IgD-negative memory B cell (primary cell): ENCODE measurements at regions not wholly inside any gene's neighbourhood (a gene's known extent, or its start where the extent isn't known, plus 50 kb on each side); places are given as distances from the start of the nearest gene placed in this dataset.

ENCODE experiments used
- H3K27ac Mint-ChIP-seq, 3 donors: one replicate each; pipeline ENCODE4 v1.8.0; 2020 to 2022; ENCODE audit warnings: mild to moderate bottlenecking in 3 of 3, mixed read lengths in 3 of 3, moderate library complexity in 1 of 3
- H3K27me3 Mint-ChIP-seq: one replicate; pipeline ENCODE4 v1.8.0; 2021; ENCODE audit warnings: mixed read lengths
- H3K36me3 Mint-ChIP-seq: one replicate; pipeline ENCODE4 v1.8.0; 2020; ENCODE audit warnings: mild to moderate bottlenecking, mixed read lengths
- H3K4me1 Mint-ChIP-seq, 3 donors: one replicate each; pipeline ENCODE4 v1.8.0; 2020 to 2022; ENCODE audit warnings: mixed read lengths in 3 of 3, mild to moderate bottlenecking in 1 of 3
- H3K4me3 Mint-ChIP-seq, 4 donors: one replicate each; pipeline ENCODE4 v1.8.0; 2020 to 2022; ENCODE audit warnings: mild to moderate bottlenecking in 4 of 4, mixed read lengths in 4 of 4, moderate library complexity in 3 of 4
- H3K9me3 Mint-ChIP-seq, 3 donors: one replicate each; pipeline ENCODE4 v1.8.0; 2020 to 2021; ENCODE audit warnings: mixed read lengths in 3 of 3, mild to moderate bottlenecking in 1 of 3

DNA sequence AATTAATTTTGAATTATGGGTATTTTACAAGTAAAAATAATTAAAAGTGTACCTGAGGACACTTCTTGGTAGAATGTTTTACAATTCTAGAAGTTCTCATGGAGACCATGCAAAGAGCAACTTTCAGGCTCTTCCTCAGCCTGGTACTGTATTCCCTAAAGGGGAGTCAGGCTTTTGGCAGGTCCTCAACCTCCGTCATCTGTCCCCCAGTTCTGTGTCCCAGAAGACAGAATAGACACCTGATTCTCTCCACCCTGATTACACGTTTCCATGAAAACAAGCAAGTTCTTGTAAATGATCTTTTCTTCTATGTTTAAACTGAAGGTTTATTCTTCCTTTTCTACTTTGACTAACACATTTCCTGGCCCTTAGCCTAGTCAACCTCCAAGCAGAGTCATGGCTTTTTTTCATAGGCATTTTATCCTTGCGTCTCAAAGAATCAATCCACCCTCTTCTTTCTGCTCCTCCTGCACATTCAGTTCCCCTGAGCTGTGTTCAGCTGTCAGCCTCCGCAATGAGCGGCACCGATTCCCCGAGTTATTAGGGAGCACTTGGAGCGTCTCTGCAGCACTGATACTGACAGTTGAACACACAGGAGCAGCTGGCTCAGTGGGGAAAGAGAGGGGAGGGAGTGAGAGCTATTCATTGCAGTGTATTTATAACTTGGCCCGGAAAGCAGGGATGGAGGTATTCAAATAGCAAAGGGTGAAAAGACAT, 1082.4 kb upstream of the MAP3K7 start:
- Mint-ChIP-seq H3K4me1 (peaks cover 0 to 2% (median 0%) of the 10 kb centered on the region in 3 donors), H3K36me3 (no peaks in the 10 kb centered on the region), H3K9me3 (peaks cover 0 to 2% (median 0%) of the 10 kb centered on the region in 3 donors), H3K27ac (no peak overlapping the region), H3K27me3 (no peaks in the 10 kb centered on the region), H3K4me3 (no peak overlapping the region)

- Mint-ChIP-seq H3K36me3 (no peaks in the 10 kb centered on the region), H3K9me3 (peaks cover 0 to 2% (median 0%) of the 10 kb centered on the region in 3 donors), H3K4me1 (peaks cover 0 to 2% (median 0%) of the 10 kb centered on the region in 3 donors), H3K27me3 (no peaks in the 10 kb centered on the region), H3K4me3 (no peak overlapping the region), H3K27ac (no peak overlapping the region)
Measured at GRCh38 chr6:91667596-91667995, 1080.7 kb upstream of the MAP3K7 start.

DNA sequence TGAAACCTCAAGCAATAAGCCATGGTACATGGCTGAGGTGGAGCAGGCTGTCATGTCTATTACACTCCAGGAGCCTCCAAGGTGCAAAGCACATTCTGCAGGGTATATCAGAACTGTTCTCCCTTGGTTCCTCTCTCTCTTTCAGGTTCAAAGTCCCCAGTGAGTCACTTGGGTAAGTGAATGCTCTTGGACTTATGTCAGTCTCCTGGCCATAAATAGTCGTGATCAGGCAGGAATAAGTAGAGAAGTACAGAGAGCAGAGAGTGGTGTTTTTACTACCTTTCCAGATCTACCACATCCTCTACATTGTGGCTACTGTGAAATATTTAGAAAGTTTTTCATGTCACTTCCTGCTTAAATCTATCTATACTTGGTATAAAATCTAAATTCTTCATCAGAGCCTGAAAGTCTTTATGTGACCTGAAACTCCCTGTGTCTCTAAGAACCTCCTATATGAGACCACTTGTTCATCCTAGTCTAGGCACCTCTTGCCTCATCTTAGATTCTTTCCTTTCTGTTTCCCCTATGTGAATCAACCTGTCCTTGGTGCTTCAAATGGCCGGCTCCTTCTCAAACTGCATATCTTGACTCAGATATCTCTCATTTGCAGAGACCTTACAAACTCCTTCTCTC, 1077.6 kb upstream of the MAP3K7 start:
- Mint-ChIP-seq H3K27me3 (no peaks in the 10 kb centered on the region), H3K4me3 (no peak overlapping the region), H3K9me3 (peaks cover 0 to 2% (median 0%) of the 10 kb centered on the region in 3 donors), H3K36me3 (no peaks in the 10 kb centered on the region), H3K27ac (no peak overlapping the region), H3K4me1 (no peaks in the 10 kb centered on the region)

- Mint-ChIP-seq H3K27ac (no peak overlapping the region), H3K4me3 (no peak overlapping the region), H3K36me3 (no peaks in the 10 kb centered on the region), H3K4me1 (no peaks in the 10 kb centered on the region), H3K9me3 (no peaks in the 10 kb centered on the region), H3K27me3 (no peaks in the 10 kb centered on the region)
Measured at GRCh38 chr6:91660893-91661292, 1074.0 kb upstream of the MAP3K7 start.

GRCh38 chr6:91659891-91660290, 1073.0 kb upstream of the MAP3K7 start:
- H3K36me3 Mint-ChIP-seq: no peaks in the 10 kb centered on the region
- no peak overlapping the region for H3K27ac Mint-ChIP-seq
- peaks cover 0 to 3% (median 0%) of the 10 kb centered on the region in 3 donors for H3K9me3 Mint-ChIP-seq
- no peak overlapping the region for H3K4me3 Mint-ChIP-seq
- H3K27me3 Mint-ChIP-seq: no peaks in the 10 kb centered on the region
- H3K4me1 Mint-ChIP-seq: no peaks in the 10 kb centered on the region

DNA sequence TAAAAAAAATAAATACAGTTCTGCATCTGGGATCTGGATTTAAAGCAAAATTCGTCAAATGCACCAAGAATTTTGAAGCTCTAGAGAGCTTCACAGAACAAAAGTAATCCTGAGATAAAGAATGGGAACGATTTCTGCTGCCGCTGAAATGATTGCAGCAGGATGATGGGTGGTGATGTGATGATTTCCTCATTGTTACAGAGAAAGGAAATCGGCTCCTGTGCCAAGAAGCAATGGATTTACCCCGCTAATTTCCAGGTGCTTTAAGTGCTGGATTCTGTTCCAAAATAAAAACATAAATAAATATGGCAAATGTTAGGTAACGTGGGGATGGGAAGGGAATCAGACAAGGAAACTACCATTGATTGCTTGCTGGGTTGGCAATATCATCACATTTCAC, 1067.9 kb upstream of the MAP3K7 start:
- Mint-ChIP-seq H3K9me3 (peaks cover 0 to 3% (median 1%) of the 10 kb centered on the region in 3 donors), H3K27ac (no peak overlapping the region), H3K27me3 (no peaks in the 10 kb centered on the region), H3K36me3 (no peaks in the 10 kb centered on the region), H3K4me3 (no peak overlapping the region), H3K4me1 (no peaks in the 10 kb centered on the region)

GRCh38 chr6:91654357-91654756, 1067.5 kb upstream of the MAP3K7 start:
- Mint-ChIP-seq H3K27ac (no peak overlapping the region), H3K9me3 (peaks cover 0 to 3% (median 1%) of the 10 kb centered on the region in 3 donors), H3K27me3 (no peaks in the 10 kb centered on the region), H3K4me3 (no peak overlapping the region), H3K36me3 (no peaks in the 10 kb centered on the region), H3K4me1 (no peaks in the 10 kb centered on the region)

- Mint-ChIP-seq H3K4me1 (no peaks in the 10 kb centered on the region), H3K4me3 (no peak overlapping the region), H3K27ac (no peak overlapping the region), H3K36me3 (no peaks in the 10 kb centered on the region), H3K9me3 (peaks cover 0 to 3% (median 1%) of the 10 kb centered on the region in 3 donors), H3K27me3 (no peaks in the 10 kb centered on the region)
Measured at GRCh38 chr6:91653895-91654294, 1067.0 kb upstream of the MAP3K7 start.

- H3K9me3 Mint-ChIP-seq: peaks cover 0 to 3% (median 1%) of the 10 kb centered on the region in 3 donors
- H3K4me3 Mint-ChIP-seq: no peak overlapping the region
- H3K27ac Mint-ChIP-seq: no peak overlapping the region
- no peaks in the 10 kb centered on the region for H3K4me1 Mint-ChIP-seq
- H3K27me3 Mint-ChIP-seq: no peaks in the 10 kb centered on the region
- H3K36me3 Mint-ChIP-seq: no peaks in the 10 kb centered on the region
Measured at GRCh38 chr6:91653076-91653723, 1066.3 kb upstream of the MAP3K7 start.

- Mint-ChIP-seq H3K27me3 (no peaks in the 10 kb centered on the region), H3K27ac (no peak overlapping the region), H3K4me1 (no peaks in the 10 kb centered on the region), H3K9me3 (peaks cover 0 to 10% (median 2%) of the 10 kb centered on the region in 3 donors), H3K4me3 (no peak overlapping the region), H3K36me3 (no peaks in the 10 kb centered on the region)
Measured at GRCh38 chr6:91646649-91647048, 1059.8 kb upstream of the MAP3K7 start.

- H3K4me3 Mint-ChIP-seq: no peak overlapping the region
- no peaks in the 10 kb centered on the region for H3K4me1 Mint-ChIP-seq
- no peaks in the 10 kb centered on the region for H3K27me3 Mint-ChIP-seq
- peaks cover 0 to 10% (median 4%) of the 10 kb centered on the region in 3 donors for H3K9me3 Mint-ChIP-seq
- H3K36me3 Mint-ChIP-seq: no peaks in the 10 kb centered on the region
- no peak overlapping the region for H3K27ac Mint-ChIP-seq
Measured at GRCh38 chr6:91645811-91646210, 1058.9 kb upstream of the MAP3K7 start.

- H3K4me3 Mint-ChIP-seq: no peak overlapping the region
- H3K9me3 Mint-ChIP-seq: peaks cover 0 to 7% (median 4%) of the 10 kb centered on the region in 3 donors
- H3K36me3 Mint-ChIP-seq: peaks cover 2% of the 10 kb centered on the region
- no peaks in the 10 kb centered on the region for H3K27me3 Mint-ChIP-seq
- no peak overlapping the region for H3K27ac Mint-ChIP-seq
- no peaks in the 10 kb centered on the region for H3K4me1 Mint-ChIP-seq
Measured at GRCh38 chr6:91637217-91637616, 1050.3 kb upstream of the MAP3K7 start.

DNA sequence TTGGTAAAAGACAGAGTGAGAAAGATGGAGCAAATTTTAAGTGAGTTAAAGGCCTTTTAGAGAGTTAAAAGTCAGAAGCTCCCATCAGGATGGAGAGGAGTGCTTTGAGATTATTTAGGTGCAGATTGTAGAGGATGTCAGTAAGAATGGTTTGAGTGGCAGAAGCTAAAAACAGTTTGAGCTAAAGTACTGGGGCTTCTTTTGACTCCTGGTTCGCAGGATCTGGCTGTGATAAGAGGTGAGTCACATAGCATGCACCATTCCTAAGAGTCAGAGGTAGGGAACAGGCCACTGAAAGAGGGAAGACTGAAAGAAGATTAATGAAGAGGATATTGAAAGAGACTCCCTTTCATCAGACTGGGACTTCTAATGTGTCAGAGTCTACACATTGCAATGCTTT, 1047.9 kb upstream of the MAP3K7 start:
- Mint-ChIP-seq H3K36me3 (peaks cover 2% of the 10 kb centered on the region), H3K4me1 (no peaks in the 10 kb centered on the region), H3K27me3 (no peaks in the 10 kb centered on the region), H3K4me3 (no peak overlapping the region), H3K27ac (peak overlapping the region in 1 of 3 donors; percentile 61), H3K9me3 (peaks cover 0 to 8% (median 5%) of the 10 kb centered on the region in 3 donors)

DNA sequence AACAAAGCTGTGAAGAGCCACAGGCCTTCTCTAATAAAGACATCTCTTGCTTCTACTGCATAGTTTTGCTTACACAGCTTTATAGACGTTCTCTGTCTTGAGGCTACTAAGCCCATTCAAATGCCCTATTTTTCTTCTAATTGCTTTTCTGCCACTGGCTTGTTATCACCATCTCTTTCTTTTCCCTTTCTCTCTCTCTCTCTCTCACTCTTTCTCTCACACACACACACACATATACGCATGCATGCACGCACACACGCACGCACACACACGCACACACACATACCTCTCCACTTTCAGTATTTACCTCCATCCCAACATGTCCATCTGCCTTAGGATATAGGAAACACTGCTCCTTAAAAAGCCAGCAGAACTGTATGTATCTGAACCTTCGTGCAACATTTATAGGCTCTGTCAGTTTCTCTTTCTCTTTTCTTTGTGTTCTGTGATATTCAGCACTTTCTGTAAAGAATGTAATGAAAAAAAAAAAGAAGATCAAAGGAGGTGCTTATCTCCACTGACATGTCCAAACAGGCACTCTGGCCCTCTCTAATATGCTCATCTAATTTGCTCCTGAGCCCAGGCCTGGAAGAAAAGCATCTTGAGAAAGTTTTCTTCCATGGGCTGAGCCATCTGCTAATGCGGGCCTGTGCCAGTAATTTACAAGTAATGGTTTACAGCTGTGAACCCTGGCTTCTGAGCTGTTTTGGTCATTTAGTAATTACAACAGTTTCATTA, 1046.7 kb upstream of the MAP3K7 start:
- H3K36me3 Mint-ChIP-seq: peaks cover 2% of the 10 kb centered on the region

DNA sequence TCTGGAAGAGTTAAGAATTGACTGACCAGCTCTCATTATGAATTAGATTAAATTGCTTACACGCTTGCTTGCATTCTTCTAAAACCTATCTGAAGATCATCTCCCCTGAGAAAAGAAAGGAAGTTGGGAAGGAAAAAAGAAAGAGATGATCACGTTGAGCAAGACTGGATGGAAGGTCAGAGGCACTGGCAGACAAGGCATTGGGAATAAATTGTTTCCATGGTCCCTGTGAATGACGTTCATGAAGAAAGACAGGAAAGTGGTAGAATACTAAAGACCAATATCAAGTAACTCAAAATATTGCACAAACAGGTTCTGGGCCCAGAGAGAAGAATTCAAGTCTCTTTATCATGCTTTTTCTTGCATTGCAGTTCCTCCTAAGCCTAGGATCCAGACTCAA, 1045.4 kb upstream of the MAP3K7 start:
- no peak overlapping the region for H3K4me3 Mint-ChIP-seq
- no peaks in the 10 kb centered on the region for H3K27me3 Mint-ChIP-seq
- H3K9me3 Mint-ChIP-seq: peaks cover 0 to 8% (median 3%) of the 10 kb centered on the region in 3 donors
- no peaks in the 10 kb centered on the region for H3K4me1 Mint-ChIP-seq
- H3K27ac Mint-ChIP-seq: no peak overlapping the region
- peaks cover 2% of the 10 kb centered on the region for H3K36me3 Mint-ChIP-seq

More for the DNA sequence above, 1046.7 kb upstream of the MAP3K7 start:
- Mint-ChIP-seq H3K27me3 (no peaks in the 10 kb centered on the region), H3K27ac (no peak overlapping the region), H3K4me3 (no peak overlapping the region), H3K4me1 (no peaks in the 10 kb centered on the region), H3K9me3 (peaks cover 0 to 8% (median 3%) of the 10 kb centered on the region in 3 donors)
